Skeletal muscle tissue (tissue), 3 donors: ENCODE measurements at regions not wholly inside any gene's neighbourhood (a gene's known extent, or its start where the extent isn't known, plus 50 kb on each side); places are given as distances from the start of the nearest gene placed in this dataset.

ENCODE experiments used
- H3K27ac ChIP-seq: one replicate; pipeline ENCODE4 v1.7.0; 2013; ENCODE audit warnings: mild to moderate bottlenecking, low read depth, low read length, inconsistent platforms
- H3K27me3 ChIP-seq, 3 donors: one replicate each; pipeline ENCODE4 v1.7.0; 2013; ENCODE audit warnings: low read length in 3 of 3; ENCODE audit not compliant: control insufficient read depth in 3 of 3, insufficient read depth in 3 of 3
- H3K36me3 ChIP-seq, 3 donors: one replicate each; pipeline ENCODE4 v1.7.0; 2013; ENCODE audit warnings: low read length in 3 of 3; ENCODE audit not compliant: control insufficient read depth in 3 of 3, insufficient read depth in 3 of 3
- H3K4me1 ChIP-seq, 3 donors: one replicate each; pipeline ENCODE4 v1.7.0; 2013; ENCODE audit warnings: low read length in 3 of 3, mild to moderate bottlenecking in 3 of 3; ENCODE audit not compliant: control insufficient read depth in 3 of 3, insufficient read depth in 3 of 3
- H3K4me3 ChIP-seq, 3 donors: one replicate each; pipeline ENCODE4 v1.7.0; 2013; ENCODE audit warnings: low read length in 3 of 3
- H3K9ac ChIP-seq, 3 donors: one replicate each; pipeline ENCODE4 v1.7.0; 2013; ENCODE audit warnings: low read length in 3 of 3, mild to moderate bottlenecking in 3 of 3, moderate library complexity in 2 of 3, low read depth in 1 of 3
- H3K9me3 ChIP-seq, 3 donors: one replicate each; pipeline ENCODE4 v1.7.0; 2013; ENCODE audit warnings: low read length in 3 of 3; ENCODE audit not compliant: control insufficient read depth in 3 of 3
- donor health status: Osteomylitis.

GRCh38 chr1:29716306-29716705 is 480.0 kb downstream of the PTPRU start:
- Histone ChIP-seq H3K9me3 (no peaks in the 10 kb centered on the region), H3K9ac (no peak overlapping the region), H3K27me3 (peaks cover 0 to 12% (median 5%) of the 10 kb centered on the region in 3 donors), H3K36me3 (no peaks in the 10 kb centered on the region), H3K27ac (no peak overlapping the region), H3K4me3 (no peak overlapping the region), H3K4me1 (peaks cover 0 to 4% (median 0%) of the 10 kb centered on the region in 3 donors)

- no peaks in the 10 kb centered on the region for H3K9me3 ChIP-seq
- H3K36me3 ChIP-seq: no peaks in the 10 kb centered on the region
- H3K4me3 ChIP-seq: no peak overlapping the region
- H3K27ac ChIP-seq: no peak overlapping the region
- no peak overlapping the region for H3K9ac ChIP-seq
- peaks cover 0 to 13% (median under 1%) of the 10 kb centered on the region in 3 donors for H3K4me1 ChIP-seq
- peaks cover 0 to 11% (median 0%) of the 10 kb centered on the region in 3 donors for H3K27me3 ChIP-seq
Measured at GRCh38 chr1:29713857-29714256, 477.5 kb downstream of the PTPRU start.

- Histone ChIP-seq H3K4me1 (peaks cover 0 to 13% (median 2%) of the 10 kb centered on the region in 3 donors), H3K27ac (peak overlapping the region; percentile 8), H3K36me3 (no peaks in the 10 kb centered on the region), H3K27me3 (peaks cover 0 to 14% (median 0%) of the 10 kb centered on the region in 3 donors), H3K9me3 (no peaks in the 10 kb centered on the region), H3K9ac (no peak overlapping the region), H3K4me3 (no peak overlapping the region)
Measured at GRCh38 chr1:29712801-29713200, 476.5 kb downstream of the PTPRU start.

- H3K27me3 ChIP-seq: peaks cover 0 to 17% (median 0%) of the 10 kb centered on the region in 3 donors
- no peak overlapping the region for H3K27ac ChIP-seq
- H3K4me1 ChIP-seq: peaks cover 0 to 13% (median 2%) of the 10 kb centered on the region in 3 donors
Measured at GRCh38 chr1:29712284-29712651, 475.9 kb downstream of the PTPRU start.

GRCh38 chr1:29711582-29712283 is 475.4 kb downstream of the PTPRU start:
- H3K4me1 ChIP-seq: peaks cover 0 to 13% (median 2%) of the 10 kb centered on the region in 3 donors
- H3K9me3 ChIP-seq: no peaks in the 10 kb centered on the region
- H3K4me3 ChIP-seq: no peak overlapping the region
- peaks cover 0 to 17% (median 0%) of the 10 kb centered on the region in 3 donors for H3K27me3 ChIP-seq
- no peaks in the 10 kb centered on the region for H3K36me3 ChIP-seq
- H3K27ac ChIP-seq: no peak overlapping the region
- H3K9ac ChIP-seq: no peak overlapping the region

More at GRCh38 chr1:29712284-29712651, 475.9 kb downstream of the PTPRU start:
- no peaks in the 10 kb centered on the region for H3K36me3 ChIP-seq
- no peaks in the 10 kb centered on the region for H3K9me3 ChIP-seq
- no peak overlapping the region for H3K9ac ChIP-seq
- H3K4me3 ChIP-seq: no peak overlapping the region

GRCh38 chr1:29709704-29710280 is 473.5 kb downstream of the PTPRU start:
- H3K4me1 ChIP-seq: peaks cover 0 to 13% (median 2%) of the 10 kb centered on the region in 3 donors
- H3K9ac ChIP-seq: no peak overlapping the region
- no peaks in the 10 kb centered on the region for H3K36me3 ChIP-seq
- H3K4me3 ChIP-seq: no peak overlapping the region
- peaks cover 11 to 27% (median 12%) of the 10 kb centered on the region in 3 donors for H3K27me3 ChIP-seq
- H3K27ac ChIP-seq: no peak overlapping the region
- no peaks in the 10 kb centered on the region for H3K9me3 ChIP-seq

- Histone ChIP-seq H3K9me3 (no peaks in the 10 kb centered on the region), H3K27ac (no peak overlapping the region), H3K27me3 (peaks cover 11 to 27% (median 14%) of the 10 kb centered on the region in 3 donors), H3K4me1 (peaks cover 0 to 13% (median 2%) of the 10 kb centered on the region in 3 donors), H3K4me3 (no peak overlapping the region), H3K9ac (no peak overlapping the region), H3K36me3 (no peaks in the 10 kb centered on the region)
Measured at GRCh38 chr1:29708796-29709703, 472.7 kb downstream of the PTPRU start.

GRCh38 chr1:29708381-29708780 is 472.1 kb downstream of the PTPRU start:
- no peaks in the 10 kb centered on the region for H3K9me3 ChIP-seq
- H3K27ac ChIP-seq: no peak overlapping the region
- peaks cover 0 to 13% (median 2%) of the 10 kb centered on the region in 3 donors for H3K4me1 ChIP-seq
- no peaks in the 10 kb centered on the region for H3K36me3 ChIP-seq
- H3K4me3 ChIP-seq: no peak overlapping the region
- H3K9ac ChIP-seq: no peak overlapping the region
- peaks cover 14 to 30% (median 15%) of the 10 kb centered on the region in 3 donors for H3K27me3 ChIP-seq

GRCh38 chr1:29707796-29708195 is 471.5 kb downstream of the PTPRU start:
- no peaks in the 10 kb centered on the region for H3K9me3 ChIP-seq
- H3K27ac ChIP-seq: no peak overlapping the region
- H3K9ac ChIP-seq: no peak overlapping the region
- peaks cover 14 to 25% (median 15%) of the 10 kb centered on the region in 3 donors for H3K27me3 ChIP-seq
- H3K4me1 ChIP-seq: peaks cover 0 to 13% (median 2%) of the 10 kb centered on the region in 3 donors
- H3K36me3 ChIP-seq: no peaks in the 10 kb centered on the region
- no peak overlapping the region for H3K4me3 ChIP-seq
